Neural cell (in vitro differentiated cells): ENCODE measurements at regions not wholly inside any gene's neighbourhood (a gene's known extent, or its start where the extent isn't known, plus 50 kb on each side); places are given as distances from the start of the nearest gene placed in this dataset.

Experiments
- H2AFZ ChIP-seq: fragments of 200-600, 300-800 bp; sonication (generic), shearing (Covaris generic); 2 replicates; pipeline ENCODE4 v1.6.0; 2014; ENCODE audit warnings: low read depth, mild to moderate bottlenecking, antibody characterized with exemption, low read length, moderate library complexity
- H3F3A ChIP-seq: fragments of 200-600 bp; shearing (Covaris generic); 2 replicates; pipeline ENCODE4 v1.6.1; 2016; ENCODE audit warnings: mild to moderate bottlenecking, moderate library complexity, mixed read lengths, antibody characterized with exemption, low read length; ENCODE audit not compliant: insufficient read depth, poor library complexity, severe bottlenecking
- H3K27ac ChIP-seq: fragments of 200-600, 300-800 bp; sonication (generic), shearing (Covaris generic); 2 replicates; pipeline ENCODE4 v1.5.1; 2014; ENCODE audit warnings: mild to moderate bottlenecking, low read length, moderate library complexity
- H3K27me3 ChIP-seq: fragments of 300-800, 200-600 bp; sonication (generic), shearing (Covaris generic); 2 replicates; pipeline ENCODE4 v1.6.0; 2014; ENCODE audit warnings: mild to moderate bottlenecking, low read depth, low read length, moderate library complexity; ENCODE audit not compliant: insufficient read depth
- H3K36me3 ChIP-seq: fragments of 300-800, 200-600 bp; sonication (generic), shearing (Covaris generic); 2 replicates; pipeline ENCODE4 v1.5.1; 2014; ENCODE audit warnings: mild to moderate bottlenecking, antibody characterized with exemption, low read length, moderate library complexity; ENCODE audit not compliant: insufficient read depth
- H3K4me2 ChIP-seq: fragments of 300-800, 200-600 bp; sonication (generic), shearing (Covaris generic); 2 replicates; pipeline ENCODE4 v1.6.0; 2014; ENCODE audit warnings: mild to moderate bottlenecking, low read length
- H3K4me3 ChIP-seq: fragments of 300-800, 200-600 bp; sonication (generic), shearing (Covaris generic); 2 replicates; pipeline ENCODE4 v1.5.1; 2014; ENCODE audit warnings: mild to moderate bottlenecking, low read length, moderate library complexity
- H3K79me2 ChIP-seq: fragments of 200-600 bp; shearing (Covaris generic); replicated peaks from 2 replicates; pipeline ENCODE4 v1.6.0; 2014; ENCODE audit warnings: mild to moderate bottlenecking, low read length, moderate library complexity; ENCODE audit not compliant: insufficient read depth
- H3K9ac ChIP-seq: fragments of 300-800, 200-600 bp; sonication (generic), shearing (Covaris generic); 2 replicates; pipeline ENCODE4 v1.6.1; 2016; ENCODE audit warnings: mild to moderate bottlenecking, low read length, mixed read lengths
- H3K9me2 ChIP-seq: fragments of 200-600 bp; shearing (Covaris generic); 2 replicates; pipeline ENCODE4 v1.6.1; 2016; ENCODE audit warnings: mild to moderate bottlenecking, low read length, mixed read lengths; ENCODE audit not compliant: insufficient read depth
- H3K9me3 ChIP-seq: fragments of 200-600, 300-800 bp; sonication (generic), shearing (Covaris generic); 2 replicates; pipeline ENCODE4 v1.6.1; 2016; ENCODE audit warnings: mild to moderate bottlenecking, mixed run types, low read length, moderate library complexity, mixed read lengths
- H4K20me1 ChIP-seq: fragments of 200-600 bp; shearing (Covaris generic); 2 replicates; pipeline ENCODE4 v1.6.1; 2016; ENCODE audit warnings: mild to moderate bottlenecking, mixed run types; ENCODE audit not compliant: insufficient read depth
- EP300 ChIP-seq: fragments of 450-650 bp; conservative IDR thresholded peaks from 2 replicates; pipeline ENCODE4 v1.6.1; 2014; ENCODE audit warnings: antibody characterized with exemption, mild to moderate bottlenecking, moderate library complexity; ENCODE audit not compliant: poor library complexity, severe bottlenecking
- EZH2 ChIP-seq: fragments of 200-600, 300-800 bp; shearing (Covaris generic), sonication (generic); IDR thresholded peaks from 2 replicates; pipeline ENCODE4 v1.6.1; 2014; ENCODE audit warnings: antibody characterized with exemption, low read length, borderline replicate concordance, mild to moderate bottlenecking; ENCODE audit not compliant: insufficient read depth, poor library complexity, severe bottlenecking
- MXI1 ChIP-seq: fragments of 450-650 bp; conservative IDR thresholded peaks from 2 replicates; pipeline ENCODE4 v1.6.1; 2014; ENCODE audit warnings: antibody characterized with exemption, mild to moderate bottlenecking; ENCODE audit not compliant: poor library complexity, severe bottlenecking
- POLR2AphosphoS5 ChIP-seq: IDR thresholded peaks from 2 replicates; pipeline ENCODE4 v1.6.1; 2012
- RAD21 ChIP-seq: fragments of 450-650 bp; conservative IDR thresholded peaks from 2 replicates; pipeline ENCODE4 v1.6.1; 2014; ENCODE audit warnings: antibody characterized with exemption, mild to moderate bottlenecking, moderate library complexity
- SMC3 ChIP-seq: fragments of 450-650 bp; conservative IDR thresholded peaks from 2 replicates; pipeline ENCODE4 v1.6.1; 2014; ENCODE audit warnings: antibody characterized with exemption, mild to moderate bottlenecking, moderate library complexity; ENCODE audit not compliant: poor library complexity
- TAF1 ChIP-seq: IDR thresholded peaks from 2 replicates; pipeline ENCODE4 v1.6.1; 2012; ENCODE audit warnings: low read depth
- TF ChIP-seq, protein P1 (sequence below): fragments of 450-650 bp; IDR thresholded peaks from 2 replicates; pipeline ENCODE4 v1.5.1; 2014; ENCODE audit warnings: antibody characterized with exemption, mild to moderate bottlenecking, moderate library complexity; ENCODE audit not compliant: poor library complexity, severe bottlenecking
- TF ChIP-seq, protein P2 (sequence below): IDR thresholded peaks from 2 replicates; pipeline ENCODE4 v1.6.1; 2012; ENCODE audit warnings: borderline replicate concordance

DNA sequence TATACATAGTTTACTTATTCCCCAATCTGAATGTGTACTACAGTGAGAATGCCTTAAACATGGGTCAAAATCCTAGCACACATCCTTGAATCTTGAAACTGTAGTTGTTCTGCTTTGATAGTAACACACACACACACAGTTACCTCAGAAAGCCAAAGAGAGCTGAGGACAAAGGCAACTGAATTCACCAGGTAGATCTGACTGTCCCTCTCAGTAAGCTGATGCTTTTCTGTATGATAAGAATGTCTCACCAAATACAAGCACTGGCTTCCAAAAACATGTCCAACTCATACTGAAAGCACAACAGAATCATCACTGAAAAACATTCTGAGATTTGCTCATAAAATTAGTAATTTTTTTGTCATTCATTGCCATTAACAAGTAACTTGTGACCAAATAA is 104.3 kb upstream of the DYNLRB2 start:
- Histone ChIP-seq H2AFZ (no peak overlapping the region), H3K27ac (no peak overlapping the region), H3K36me3 (no peaks in the 10 kb centered on the region), H3K4me2 (no peak overlapping the region), H3K9ac (no peak overlapping the region), H3F3A (no peaks in the 10 kb centered on the region), H4K20me1 (no peaks in the 10 kb centered on the region), H3K27me3 (no peaks in the 10 kb centered on the region), H3K9me2 (no peaks in the 10 kb centered on the region), H3K4me3 (no peak overlapping the region), H3K79me2 (no peaks in the 10 kb centered on the region), H3K9me3 (no peaks in the 10 kb centered on the region)
- no peak for TF ChIP-seq TAF1
- TF ChIP-seq, protein P1, sequence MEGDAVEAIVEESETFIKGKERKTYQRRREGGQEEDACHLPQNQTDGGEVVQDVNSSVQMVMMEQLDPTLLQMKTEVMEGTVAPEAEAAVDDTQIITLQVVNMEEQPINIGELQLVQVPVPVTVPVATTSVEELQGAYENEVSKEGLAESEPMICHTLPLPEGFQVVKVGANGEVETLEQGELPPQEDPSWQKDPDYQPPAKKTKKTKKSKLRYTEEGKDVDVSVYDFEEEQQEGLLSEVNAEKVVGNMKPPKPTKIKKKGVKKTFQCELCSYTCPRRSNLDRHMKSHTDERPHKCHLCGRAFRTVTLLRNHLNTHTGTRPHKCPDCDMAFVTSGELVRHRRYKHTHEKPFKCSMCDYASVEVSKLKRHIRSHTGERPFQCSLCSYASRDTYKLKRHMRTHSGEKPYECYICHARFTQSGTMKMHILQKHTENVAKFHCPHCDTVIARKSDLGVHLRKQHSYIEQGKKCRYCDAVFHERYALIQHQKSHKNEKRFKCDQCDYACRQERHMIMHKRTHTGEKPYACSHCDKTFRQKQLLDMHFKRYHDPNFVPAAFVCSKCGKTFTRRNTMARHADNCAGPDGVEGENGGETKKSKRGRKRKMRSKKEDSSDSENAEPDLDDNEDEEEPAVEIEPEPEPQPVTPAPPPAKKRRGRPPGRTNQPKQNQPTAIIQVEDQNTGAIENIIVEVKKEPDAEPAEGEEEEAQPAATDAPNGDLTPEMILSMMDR: no peak
- no peak for TF ChIP-seq EZH2
- TF ChIP-seq MXI1: no peak
- TF ChIP-seq EP300: no peak
- TF ChIP-seq, protein P2, sequence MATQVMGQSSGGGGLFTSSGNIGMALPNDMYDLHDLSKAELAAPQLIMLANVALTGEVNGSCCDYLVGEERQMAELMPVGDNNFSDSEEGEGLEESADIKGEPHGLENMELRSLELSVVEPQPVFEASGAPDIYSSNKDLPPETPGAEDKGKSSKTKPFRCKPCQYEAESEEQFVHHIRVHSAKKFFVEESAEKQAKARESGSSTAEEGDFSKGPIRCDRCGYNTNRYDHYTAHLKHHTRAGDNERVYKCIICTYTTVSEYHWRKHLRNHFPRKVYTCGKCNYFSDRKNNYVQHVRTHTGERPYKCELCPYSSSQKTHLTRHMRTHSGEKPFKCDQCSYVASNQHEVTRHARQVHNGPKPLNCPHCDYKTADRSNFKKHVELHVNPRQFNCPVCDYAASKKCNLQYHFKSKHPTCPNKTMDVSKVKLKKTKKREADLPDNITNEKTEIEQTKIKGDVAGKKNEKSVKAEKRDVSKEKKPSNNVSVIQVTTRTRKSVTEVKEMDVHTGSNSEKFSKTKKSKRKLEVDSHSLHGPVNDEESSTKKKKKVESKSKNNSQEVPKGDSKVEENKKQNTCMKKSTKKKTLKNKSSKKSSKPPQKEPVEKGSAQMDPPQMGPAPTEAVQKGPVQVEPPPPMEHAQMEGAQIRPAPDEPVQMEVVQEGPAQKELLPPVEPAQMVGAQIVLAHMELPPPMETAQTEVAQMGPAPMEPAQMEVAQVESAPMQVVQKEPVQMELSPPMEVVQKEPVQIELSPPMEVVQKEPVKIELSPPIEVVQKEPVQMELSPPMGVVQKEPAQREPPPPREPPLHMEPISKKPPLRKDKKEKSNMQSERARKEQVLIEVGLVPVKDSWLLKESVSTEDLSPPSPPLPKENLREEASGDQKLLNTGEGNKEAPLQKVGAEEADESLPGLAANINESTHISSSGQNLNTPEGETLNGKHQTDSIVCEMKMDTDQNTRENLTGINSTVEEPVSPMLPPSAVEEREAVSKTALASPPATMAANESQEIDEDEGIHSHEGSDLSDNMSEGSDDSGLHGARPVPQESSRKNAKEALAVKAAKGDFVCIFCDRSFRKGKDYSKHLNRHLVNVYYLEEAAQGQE: no peak
- TF ChIP-seq RAD21: no peak
- TF ChIP-seq POLR2AphosphoS5: no peak

DNA sequence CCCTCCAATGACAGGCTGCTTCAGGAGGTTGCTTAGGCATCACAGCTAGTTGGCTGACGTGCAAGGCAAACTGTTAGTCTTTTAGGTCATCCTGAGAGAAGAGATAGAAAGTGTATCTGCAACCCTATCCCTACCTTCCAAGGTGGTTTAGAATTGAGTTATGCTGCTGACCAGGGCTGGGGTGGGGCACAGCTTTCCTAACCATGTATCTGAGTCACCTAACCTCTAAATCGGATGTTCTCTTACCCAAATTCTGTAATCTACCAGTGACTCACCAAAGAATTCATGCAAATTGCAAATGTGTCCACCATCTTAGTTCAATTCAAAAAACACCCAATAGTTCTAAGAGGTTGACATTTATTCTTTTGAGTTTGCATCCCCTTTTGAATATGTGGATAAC is 107.2 kb upstream of the DYNLRB2 start:
- no peaks in the 10 kb centered on the region for H4K20me1 ChIP-seq
- no peak overlapping the region for H3K9ac ChIP-seq
- no peak overlapping the region for H2AFZ ChIP-seq
- TF ChIP-seq SMC3: no peak
- H3K9me2 ChIP-seq: no peaks in the 10 kb centered on the region
- H3K27ac ChIP-seq: no peak overlapping the region
- no peaks in the 10 kb centered on the region for H3K9me3 ChIP-seq
- H3K4me3 ChIP-seq: no peak overlapping the region
- no peaks in the 10 kb centered on the region for H3K27me3 ChIP-seq
- H3K36me3 ChIP-seq: no peaks in the 10 kb centered on the region
- H3K4me2 ChIP-seq: no peak overlapping the region
- no peaks in the 10 kb centered on the region for H3F3A ChIP-seq
- no peaks in the 10 kb centered on the region for H3K79me2 ChIP-seq

DNA sequence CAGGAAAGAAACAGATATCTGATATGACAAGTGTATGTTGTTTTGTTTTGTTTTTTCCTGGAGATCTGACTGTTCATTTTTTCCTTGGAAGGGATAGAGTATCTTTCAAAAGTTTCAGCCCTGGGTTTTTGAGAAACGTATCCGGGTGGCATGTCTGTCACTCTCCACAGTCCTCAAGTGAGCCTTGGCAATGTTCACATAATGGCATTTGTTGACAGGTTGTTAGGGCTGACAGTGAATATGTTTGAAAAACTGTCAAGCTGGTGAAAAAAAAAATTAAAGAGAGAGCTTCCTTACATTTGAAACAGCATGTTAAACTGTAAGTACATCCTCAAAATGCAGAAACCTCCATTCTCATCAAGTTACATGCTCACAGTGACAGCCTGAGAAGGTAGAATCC is 113.0 kb upstream of the DYNLRB2 start:
- H3K9ac ChIP-seq: no peak overlapping the region
- no peaks in the 10 kb centered on the region for H3K79me2 ChIP-seq
- no peaks in the 10 kb centered on the region for H3F3A ChIP-seq
- no peak overlapping the region for H3K4me2 ChIP-seq
- no peak overlapping the region for H2AFZ ChIP-seq
- no peaks in the 10 kb centered on the region for H3K9me3 ChIP-seq
- H3K4me3 ChIP-seq: no peak overlapping the region
- H3K36me3 ChIP-seq: no peaks in the 10 kb centered on the region
- no peak for TF ChIP-seq EZH2
- TF ChIP-seq, protein P2: peak; percentile 23
- no peak for TF ChIP-seq TAF1
- TF ChIP-seq POLR2AphosphoS5: peak; percentile 75
- TF ChIP-seq RAD21: no peak
- TF ChIP-seq, protein P1: no peak
- TF ChIP-seq MXI1: no peak
- no peak for TF ChIP-seq SMC3
- TF ChIP-seq EP300: peak; percentile 98
- H3K27me3 ChIP-seq: no peaks in the 10 kb centered on the region
- H4K20me1 ChIP-seq: no peaks in the 10 kb centered on the region
- no peak overlapping the region for H3K27ac ChIP-seq
- no peaks in the 10 kb centered on the region for H3K9me2 ChIP-seq
